H1 (cell line): ENCODE measurements at regions not wholly inside any gene's neighbourhood (a gene's known extent, or its start where the extent isn't known, plus 50 kb on each side); places are given as distances from the start of the nearest gene placed in this dataset.

Experiments
- CTCF ChIA-PET: fragments of 300-600 bp; sonication (Branson Sonifier 250); formaldehyde crosslinking; loops from one replicate; lab custom pipeline; 2021; ENCODE audit not compliant: partially characterized antibody; lab: Charles Lee
- POLR2A ChIA-PET: fragments of 300-600 bp; sonication (Branson Sonifier 250); formaldehyde crosslinking; loops from one replicate; lab custom pipeline; 2021; ENCODE audit warnings: inconsistent platforms; ENCODE audit not compliant: partially characterized antibody; lab: Charles Lee
- DNase-seq, 2 experiments: peaks; one replicate each; pipeline versions ENCODE4 v3.0.0 to v3.0.0-alpha.2; 2010 to 2022; ENCODE audit warnings: low spot score in 2 of 2, low read depth in 1 of 2, mixed read lengths in 1 of 2
- FAIRE-seq: peaks from 2 replicates; lab custom pipeline; 2011; peaks lifted over from hg19 to GRCh38; lab: Jason Lieb, UNC
- H2AFZ ChIP-seq: 2 replicates; pipeline ENCODE4 v1.8.1; 2012; ENCODE audit warnings: low read length, inconsistent platforms
- H2AK5ac ChIP-seq: 2 replicates; pipeline ENCODE4 v1.6.1; 2013; ENCODE audit warnings: low read depth, low read length
- H2BK120ac ChIP-seq: replicated peaks from 2 replicates; pipeline ENCODE3; 2013; ENCODE audit warnings: low read depth, low read length, inconsistent platforms
- H2BK12ac ChIP-seq: 2 replicates; pipeline ENCODE4 v1.6.1; 2013; ENCODE audit warnings: low read depth, low read length
- H2BK15ac ChIP-seq: 2 replicates; pipeline ENCODE4 v1.6.1; 2013; ENCODE audit warnings: low read length
- H2BK20ac ChIP-seq: 2 replicates; pipeline ENCODE4 v1.6.1; 2013; ENCODE audit warnings: low read length
- H2BK5ac ChIP-seq: 2 replicates; pipeline ENCODE4 v1.6.1; 2013; ENCODE audit warnings: low read depth, low read length
- H3K14ac ChIP-seq: 2 replicates; pipeline ENCODE4 v1.6.1; 2013; ENCODE audit warnings: inconsistent platforms; ENCODE audit not compliant: insufficient read length
- H3K18ac ChIP-seq: 2 replicates; pipeline ENCODE4 v1.6.1; 2013; ENCODE audit warnings: low read length; ENCODE audit errors: extremely low read depth
- H3K23ac ChIP-seq: 2 replicates; pipeline ENCODE4 v1.6.1; 2013; ENCODE audit warnings: inconsistent platforms; ENCODE audit not compliant: insufficient read length
- H3K23me2 ChIP-seq: 2 replicates; pipeline ENCODE4 v1.6.1; 2013; ENCODE audit warnings: low read depth, low read length
- H3K27ac ChIP-seq: 2 replicates; pipeline ENCODE4 v1.6.1; 2011; ENCODE audit warnings: low read depth, low read length, inconsistent platforms
- H3K27me3 ChIP-seq, 4 experiments: replicated peaks in 1 of 4; 1 replicate in 1 of 4; 2 replicates in 3 of 4; pipeline versions ENCODE4 v1.6.1 to v1.8.1; 2011 to 2013; ENCODE audit warnings: low read length in 3 of 4, mild to moderate bottlenecking in 3 of 4, inconsistent platforms in 2 of 4, mixed read lengths in 2 of 4, moderate library complexity in 1 of 4; ENCODE audit not compliant: control insufficient read depth in 3 of 4, insufficient read depth in 3 of 4; ENCODE audit errors: extremely low read depth in 1 of 4
- H3K36me3 ChIP-seq, 4 experiments: 2 replicates each; pipeline versions ENCODE4 v1.6.1 to v1.8.1; 2011 to 2013; ENCODE audit warnings: mild to moderate bottlenecking in 4 of 4, low read length in 3 of 4, moderate library complexity in 2 of 4, control low read depth in 1 of 4, inconsistent platforms in 1 of 4; ENCODE audit not compliant: insufficient read depth in 4 of 4, control insufficient read depth in 2 of 4
- H3K4ac ChIP-seq: replicated peaks from 2 replicates; pipeline ENCODE3; 2013; ENCODE audit warnings: low read length, low read depth, mixed read lengths, inconsistent platforms; ENCODE audit not compliant: insufficient read length
- H3K4me1 ChIP-seq, 4 experiments: replicated peaks in 1 of 4; 1 replicate in 1 of 4; 2 replicates in 3 of 4; pipeline versions ENCODE4 v1.6.1 to v1.8.1; 2011 to 2013; ENCODE audit warnings: low read length in 3 of 4, inconsistent platforms in 2 of 4, mixed read lengths in 1 of 4; ENCODE audit not compliant: insufficient read depth in 4 of 4, control insufficient read depth in 3 of 4
- H3K4me2 ChIP-seq, 2 experiments: 2 replicates each; pipeline versions ENCODE4 v1.6.1 to v1.8.1; 2011 to 2013; ENCODE audit warnings: low read depth in 2 of 2, low read length in 2 of 2, control low read depth in 1 of 2, inconsistent platforms in 1 of 2, mild to moderate bottlenecking in 1 of 2; ENCODE audit not compliant: insufficient read depth in 1 of 2
- H3K4me3 ChIP-seq, 4 experiments: fragments of 200-600, 300-600 bp in 1 of 4; sonication (generic), shearing (Covaris generic), sonication (Bioruptor Twin) in 1 of 4; 2 replicates each; pipeline versions ENCODE4 v1.5.1 to v1.8.1; 2011 to 2016; ENCODE audit warnings: low read length in 4 of 4, low read depth in 3 of 4, control low read depth in 2 of 4, inconsistent platforms in 2 of 4, mild to moderate bottlenecking in 2 of 4, mixed read lengths in 1 of 4, moderate library complexity in 1 of 4; ENCODE audit not compliant: insufficient read depth in 2 of 4; ENCODE audit errors: extremely low read depth in 1 of 4
- H3K56ac ChIP-seq: replicated peaks from 2 replicates; pipeline ENCODE3; 2013; ENCODE audit warnings: low read depth, mild to moderate bottlenecking, mixed read lengths, low read length, inconsistent platforms; ENCODE audit not compliant: insufficient read length
- H3K79me1 ChIP-seq: 2 replicates; pipeline ENCODE4 v1.6.1; 2013; ENCODE audit warnings: low read depth, low read length, control low read depth
- H3K79me2 ChIP-seq, 2 experiments: 2 replicates each; pipeline versions ENCODE4 v1.6.1 to v1.8.1; 2012 to 2013; ENCODE audit warnings: low read length in 2 of 2, mild to moderate bottlenecking in 2 of 2, inconsistent platforms in 1 of 2; ENCODE audit not compliant: insufficient read depth in 2 of 2, control insufficient read depth in 1 of 2
- H3K9ac ChIP-seq, 4 experiments: replicated peaks in 1 of 4; 1 replicate in 1 of 4; 2 replicates in 3 of 4; pipeline versions ENCODE4 v1.6.1 to v1.8.1; 2011 to 2013; ENCODE audit warnings: low read depth in 3 of 4, low read length in 3 of 4, control low read depth in 2 of 4, mild to moderate bottlenecking in 2 of 4, moderate library complexity in 2 of 4, inconsistent platforms in 1 of 4; ENCODE audit errors: extremely low read depth in 1 of 4
- H3K9me3 ChIP-seq, 2 experiments: 2 replicates each; pipeline versions ENCODE4 v1.6.1 to v1.8.1; 2012 to 2013; ENCODE audit warnings: mild to moderate bottlenecking in 2 of 2, moderate library complexity in 2 of 2, control low read depth in 1 of 2, inconsistent platforms in 1 of 2, low read depth in 1 of 2, low read length in 1 of 2, mixed read lengths in 1 of 2; ENCODE audit not compliant: insufficient read depth in 2 of 2
- H4K20me1 ChIP-seq, 2 experiments: replicated peaks in 1 of 2; 2 replicates each; pipeline versions ENCODE3 to v1.8.1; 2011 to 2013; ENCODE audit warnings: inconsistent platforms in 2 of 2, low read length in 2 of 2, mild to moderate bottlenecking in 1 of 2; ENCODE audit not compliant: insufficient read depth in 2 of 2, control insufficient read depth in 1 of 2
- H4K5ac ChIP-seq: 2 replicates; pipeline ENCODE4 v1.6.1; 2013; ENCODE audit warnings: low read length, low read depth, mixed read lengths, inconsistent platforms; ENCODE audit not compliant: insufficient read length
- H4K8ac ChIP-seq: 2 replicates; pipeline ENCODE4 v1.8.0; 2013; ENCODE audit warnings: mild to moderate bottlenecking, moderate library complexity, low read length, inconsistent platforms; ENCODE audit not compliant: insufficient read depth; ENCODE audit errors: extremely low read depth
- H4K91ac ChIP-seq: replicated peaks from 2 replicates; pipeline ENCODE3; 2013; ENCODE audit warnings: low read length, mixed read lengths, inconsistent platforms; ENCODE audit not compliant: insufficient read length
- BCL11A ChIP-seq, 2 experiments: IDR thresholded peaks; one replicate each; pipeline ENCODE4 v1.6.1; 2011; ENCODE audit warnings: low read depth in 2 of 2, low read length in 2 of 2, mild to moderate bottlenecking in 2 of 2
- CHD2 ChIP-seq: IDR thresholded peaks from 2 replicates; pipeline ENCODE4 v1.6.1; 2012; ENCODE audit warnings: low read length, improper control_type of control experiment
- CTBP2 ChIP-seq: IDR thresholded peaks from 2 replicates; pipeline ENCODE4 v1.7.0; 2011; ENCODE audit warnings: borderline replicate concordance, mild to moderate bottlenecking, moderate library complexity, mixed read lengths, low read length; ENCODE audit not compliant: insufficient read depth, insufficient read length
- RBBP5 ChIP-seq: IDR thresholded peaks from 2 replicates; pipeline ENCODE4 v1.7.1; 2012; ENCODE audit warnings: low read depth, mild to moderate bottlenecking, inconsistent platforms, low read length, moderate library complexity, borderline replicate concordance
- SIN3A ChIP-seq, 2 experiments: IDR thresholded peaks in 1 of 2; conservative IDR thresholded peaks in 1 of 2; 2 replicates each; pipeline ENCODE4 v1.6.1; 2011 to 2012; ENCODE audit warnings: low read length in 2 of 2, improper control_type of control experiment in 1 of 2, low read depth in 1 of 2, mild to moderate bottlenecking in 1 of 2
- SP4 ChIP-seq: IDR thresholded peaks from 2 replicates; pipeline ENCODE4 v1.6.1; 2012; ENCODE audit warnings: low read length, inconsistent platforms
- TCF12 ChIP-seq: IDR thresholded peaks from 2 replicates; pipeline ENCODE4 v1.6.1; 2011; ENCODE audit warnings: low read depth, mild to moderate bottlenecking, low read length
- TEAD4 ChIP-seq: IDR thresholded peaks from 2 replicates; pipeline ENCODE4 v1.6.1; 2012; ENCODE audit warnings: low read depth, low read length, inconsistent platforms, mixed read lengths
- WGBS, 2 experiments: shearing (Covaris generic) in 1 of 2; methylation state at CpG; one replicate each; pipeline versions ENCODE4 v1.1.6 to v1.1.7; 2013 to 2015; ENCODE audit warnings: low lambda C conversion rate in 2 of 2, mixed read lengths in 2 of 2, inconsistent platforms in 1 of 2, low coverage in 1 of 2, missing lambda C conversion rate in 1 of 2; ENCODE audit not compliant: insufficient replicate concordance in 2 of 2, insufficient coverage in 1 of 2, insufficient read length in 1 of 2; ENCODE audit errors: extremely low coverage in 1 of 2, missing lambda C conversion rate in 1 of 2; 5-methylcytosine and 5-hydroxymethylcytosine counted together

GRCh38 chr11:127950162-127950561 lies 637.2 kb downstream of the ETS1 start:
- H3K4me1 ChIP-seq, result no peaks in the 10 kb centered on the region; a peak in 1 of 7 replicates
- H2AK5ac ChIP-seq, result no peak overlapping the region
- no peak overlapping the region for H3K18ac ChIP-seq
- no peaks in the 10 kb centered on the region for H3K36me3 ChIP-seq
- H3K79me1 ChIP-seq, result no peaks in the 10 kb centered on the region
- no peaks in the 10 kb centered on the region for H3K27me3 ChIP-seq
- H3K14ac ChIP-seq, result no peak overlapping the region
- no peaks in the 10 kb centered on the region for H3K9me3 ChIP-seq
- DNase-seq, result no peak
- H4K91ac ChIP-seq, result no peak overlapping the region
- no peak overlapping the region for H4K8ac ChIP-seq
- H3K4me2 ChIP-seq, result no peak overlapping the region
- no peak overlapping the region for H3K4ac ChIP-seq
- WGBS, 2 experiments, result 96% methylated on average over 2 of the region's 2 CpGs; no CpG with 5 or more reads in 1 of the 2 experiments
- H2AFZ ChIP-seq, result no peak overlapping the region
- no peak overlapping the region for H2BK12ac ChIP-seq
- H3K79me2 ChIP-seq, result no peaks in the 10 kb centered on the region
- H2BK15ac ChIP-seq, result no peak overlapping the region
- H3K4me3 ChIP-seq, result no peak overlapping the region
- H4K5ac ChIP-seq, result no peak overlapping the region
- no peak overlapping the region for H3K23ac ChIP-seq
- no peak overlapping the region for H2BK5ac ChIP-seq
- no peak for FAIRE-seq
- no peak overlapping the region for H2BK20ac ChIP-seq
- H3K56ac ChIP-seq, result no peak overlapping the region
- TF ChIP-seq BCL11A (IDR thresholded peaks at IDR 0.05; ENCODE audit: low read depth in 2 of 2, low read length in 2 of 2) (no peak), SP4 (no peak), TCF12 (no peak), CHD2 (no peak), TEAD4 (no peak), RBBP5 (no peak), SIN3A (conservative IDR thresholded peaks at IDR 0.05 in 1 of 2, IDR thresholded peaks at IDR 0.05 in 1 of 2; ENCODE audit: low read depth in 1 of 2, low read length in 2 of 2) (no peak), CTBP2 (no peak)
- no peak overlapping the region for H3K27ac ChIP-seq
- H2BK120ac ChIP-seq, result no peak overlapping the region
- ChIA-PET POLR2A (no interaction called here), CTCF (interaction anchor here (1.2 kb wide), 1 partner anchor 457 kb away, joined by 3 read pairs; no protein-coding TSS in a partner anchor)
- H3K9ac ChIP-seq, result no peak overlapping the region
- no peaks in the 10 kb centered on the region for H3K23me2 ChIP-seq
- H4K20me1 ChIP-seq, result no peaks in the 10 kb centered on the region
